ENCODE measurements at regions not wholly inside any gene's neighbourhood (a gene's known extent, or its start where the extent isn't known, plus 50 kb on each side); places are given as distances from the start of the nearest gene placed in this dataset.

- FAIRE-seq: no peak
- no peak for TF ChIP-seq POLR2A (IDR thresholded peaks at IDR 0.05; ENCODE audit: low read depth, low read length)
- no peak for DNase-seq (ENCODE audit: insufficient read length, low spot score)
Observed at GRCh38 chr14:58923751-58924405, 264.6 kb upstream of the DAAM1 start.

- DNase-seq (ENCODE audit: insufficient read length, low spot score) (no peak), FAIRE-seq (no peak)
- no peak for TF ChIP-seq POLR2A (IDR thresholded peaks at IDR 0.05; ENCODE audit: low read depth, low read length)
Observed at GRCh38 chr14:58941629-58942028, 246.8 kb upstream of the DAAM1 start.

GRCh38 chr14:58942516-58942915 lies 246.0 kb upstream of the DAAM1 start:
- DNase-seq (ENCODE audit: insufficient read length, low spot score) (no peak), FAIRE-seq (no peak)
- TF ChIP-seq POLR2A (IDR thresholded peaks at IDR 0.05; ENCODE audit: low read depth, low read length): no peak

GRCh38 chr14:58944343-58944967 lies 244.0 kb upstream of the DAAM1 start:
- DNase-seq (ENCODE audit: insufficient read length, low spot score) (no peak), FAIRE-seq (no peak)
- TF ChIP-seq POLR2A (IDR thresholded peaks at IDR 0.05; ENCODE audit: low read depth, low read length): no peak

GRCh38 chr14:58944968-58945356 lies 243.5 kb upstream of the DAAM1 start:
- no peak for FAIRE-seq
- TF ChIP-seq POLR2A (IDR thresholded peaks at IDR 0.05; ENCODE audit: low read depth, low read length): no peak
- DNase-seq (ENCODE audit: insufficient read length, low spot score): no peak

- no peak for TF ChIP-seq POLR2A (IDR thresholded peaks at IDR 0.05; ENCODE audit: low read depth, low read length)
- no peak for DNase-seq (ENCODE audit: insufficient read length, low spot score)
- FAIRE-seq: no peak
Observed at GRCh38 chr14:58946431-58946830, 242.0 kb upstream of the DAAM1 start.

- FAIRE-seq: no peak
- DNase-seq (ENCODE audit: insufficient read length, low spot score): no peak
- TF ChIP-seq POLR2A (IDR thresholded peaks at IDR 0.05; ENCODE audit: low read depth, low read length): no peak
Observed at GRCh38 chr14:58947156-58947555, 241.3 kb upstream of the DAAM1 start.

GRCh38 chr14:58947814-58948445 lies 240.5 kb upstream of the DAAM1 start:
- no peak for TF ChIP-seq POLR2A (IDR thresholded peaks at IDR 0.05; ENCODE audit: low read depth, low read length)
- DNase-seq (ENCODE audit: insufficient read length, low spot score) (no peak), FAIRE-seq (no peak)

- FAIRE-seq (no peak), DNase-seq (ENCODE audit: insufficient read length, low spot score) (no peak)
- no peak for TF ChIP-seq POLR2A (IDR thresholded peaks at IDR 0.05; ENCODE audit: low read depth, low read length)
Observed at GRCh38 chr14:58950555-58950954, 237.9 kb upstream of the DAAM1 start.

- FAIRE-seq (no peak), DNase-seq (ENCODE audit: insufficient read length, low spot score) (no peak)
- TF ChIP-seq POLR2A (IDR thresholded peaks at IDR 0.05; ENCODE audit: low read depth, low read length): no peak
Observed at GRCh38 chr14:58951143-58951542, 237.3 kb upstream of the DAAM1 start.

GRCh38 chr14:58954052-58954451 lies 234.4 kb upstream of the DAAM1 start:
- TF ChIP-seq POLR2A (IDR thresholded peaks at IDR 0.05; ENCODE audit: low read depth, low read length): no peak
- DNase-seq (ENCODE audit: insufficient read length, low spot score) (no peak), FAIRE-seq (no peak)

GRCh38 chr14:58954901-58955861 lies 233.3 kb upstream of the DAAM1 start:
- no peak for TF ChIP-seq POLR2A (IDR thresholded peaks at IDR 0.05; ENCODE audit: low read depth, low read length)
- no peak for DNase-seq (ENCODE audit: insufficient read length, low spot score)
- FAIRE-seq: no peak

- DNase-seq (ENCODE audit: insufficient read length, low spot score) (no peak), FAIRE-seq (no peak)
- TF ChIP-seq POLR2A (IDR thresholded peaks at IDR 0.05; ENCODE audit: low read depth, low read length): no peak
Observed at GRCh38 chr14:58961045-58961731, 227.3 kb upstream of the DAAM1 start.

Data from H54 (cell line).